GM18858 (cell line): ENCODE measurements at regions not wholly inside any gene's neighbourhood (a gene's known extent, or its start where the extent isn't known, plus 50 kb on each side); places are given as distances from the start of the nearest gene placed in this dataset.

Experiments used
- ATAC-seq: cut with Tn5 transposase; IDR thresholded peaks from one replicate; pipeline ENCODE4 v1.9.1; 2021; ENCODE audit not compliant: unreplicated experiment

GRCh38 chr14:65348137-65348536, 64.4 kb upstream of the FUT8 start:
- no peak for ATAC-seq

GRCh38 chr14:65349100-65349499, 63.4 kb upstream of the FUT8 start:
- no peak for ATAC-seq

- ATAC-seq = peak; percentile 58
These were observed 60.9 kb upstream of the FUT8 start for GRCh38 chr14:65351493-65352194.

- no peak for ATAC-seq
These were observed 59.5 kb upstream of the FUT8 start for GRCh38 chr14:65352964-65353530.

- no peak for ATAC-seq
These were observed 58.4 kb upstream of the FUT8 start for GRCh38 chr14:65354131-65354530.

GRCh38 chr14:65354715-65355114, 57.8 kb upstream of the FUT8 start:
- ATAC-seq = no peak

- no peak for ATAC-seq
These were observed 56.1 kb upstream of the FUT8 start for GRCh38 chr14:65356327-65356836.

- ATAC-seq = no peak
These were observed 55.4 kb upstream of the FUT8 start for GRCh38 chr14:65357113-65357512.

- ATAC-seq = no peak
These were observed 54.8 kb upstream of the FUT8 start for GRCh38 chr14:65357689-65358088.

GRCh38 chr14:65359503-65359902, 53.0 kb upstream of the FUT8 start:
- ATAC-seq = no peak

GRCh38 chr14:65360144-65360784, 52.3 kb upstream of the FUT8 start:
- no peak for ATAC-seq

- no peak for ATAC-seq
These were observed 50.6 kb upstream of the FUT8 start for GRCh38 chr14:65361920-65362319.
